Endothelial cell of umbilical vein (primary cell): ENCODE measurements at regions not wholly inside any gene's neighbourhood (a gene's known extent, or its start where the extent isn't known, plus 50 kb on each side); places are given as distances from the start of the nearest gene placed in this dataset.

Experiments
- BruUV-seq: library from RNA; stranded (reverse); fragments of 400-500 nt; replicated peaks from 2 replicates; lab custom pipeline; 2021; lab: Mats Ljungman, UMichigan
- CTCF ChIA-PET: fragments of 300-600, 350-600 bp; sonication (Branson Sonifier 250); formaldehyde crosslinking; loops from one replicate; lab custom pipeline; 2021; ENCODE audit warnings: antibody characterized with exemption, inconsistent platforms; lab: Charles Lee
- POLR2A ChIA-PET: fragments of 300-600, 350-600 bp; sonication (Branson Sonifier 250); formaldehyde crosslinking; loops from one replicate; lab custom pipeline; 2021; ENCODE audit warnings: antibody characterized with exemption, inconsistent platforms; lab: Charles Lee
- DNase-seq: peaks from one replicate; pipeline ENCODE4 v3.0.0-alpha.2; 2011; ENCODE audit warnings: low read depth, low spot score
- FAIRE-seq: peaks from 2 replicates; lab custom pipeline; 2011; peaks lifted over from hg19 to GRCh38; lab: Jason Lieb, UNC
- H2AFZ ChIP-seq: 2 replicates; pipeline ENCODE4 v1.6.0; 2012; ENCODE audit warnings: low read depth, low read length, control low read depth, inconsistent platforms
- H3K27ac ChIP-seq: 2 replicates; pipeline ENCODE4 v1.5.1; 2011; ENCODE audit warnings: low read depth, mild to moderate bottlenecking, control low read depth, low read length, moderate library complexity; ENCODE audit not compliant: insufficient read depth
- H3K27me3 ChIP-seq, 2 experiments: 2 replicates each; pipeline versions ENCODE4 v1.6.0 to v1.6.1; 2011; ENCODE audit warnings: low read length in 2 of 2, mixed read lengths in 1 of 2; ENCODE audit not compliant: control insufficient read depth in 2 of 2, insufficient read depth in 2 of 2
- H3K36me3 ChIP-seq, 2 experiments: 2 replicates in 1 of 2; 3 replicates in 1 of 2; pipeline ENCODE4 v1.5.1; 2011; ENCODE audit warnings: low read length in 2 of 2, mild to moderate bottlenecking in 1 of 2, moderate library complexity in 1 of 2; ENCODE audit not compliant: control insufficient read depth in 2 of 2, insufficient read depth in 2 of 2; ENCODE audit errors: extremely low read depth in 1 of 2
- H3K4me1 ChIP-seq: 3 replicates; pipeline ENCODE4 v1.5.1; 2011; ENCODE audit warnings: mild to moderate bottlenecking, low read length; ENCODE audit not compliant: control insufficient read depth, insufficient read depth; ENCODE audit errors: extremely low read depth
- H3K4me2 ChIP-seq: 2 replicates; pipeline ENCODE4 v1.6.1; 2011; ENCODE audit warnings: low read length, control low read depth, mixed read lengths; ENCODE audit not compliant: insufficient read depth
- H3K4me3 ChIP-seq, 3 experiments: fragments of 200-600 bp in 1 of 3; sonication (generic), shearing (Covaris generic) in 1 of 3; replicated peaks in 1 of 3; 2 replicates each; pipeline ENCODE4 v1.5.1; 2011 to 2016; ENCODE audit warnings: control low read depth in 3 of 3, low read length in 3 of 3, mild to moderate bottlenecking in 2 of 3, inconsistent platforms in 1 of 3, low read depth in 1 of 3, moderate library complexity in 1 of 3; ENCODE audit not compliant: insufficient read depth in 1 of 3
- H3K79me2 ChIP-seq: 2 replicates; pipeline ENCODE4 v1.6.0; 2012; ENCODE audit warnings: low read length, inconsistent platforms; ENCODE audit not compliant: control insufficient read depth, insufficient read depth
- H3K9ac ChIP-seq: replicated peaks from 2 replicates; pipeline ENCODE3; 2011; ENCODE audit warnings: low read length, control low read depth; ENCODE audit not compliant: insufficient read depth; ENCODE audit errors: extremely low read depth
- H3K9me1 ChIP-seq: replicated peaks from 3 replicates; pipeline ENCODE4 v1.6.0; 2011; ENCODE audit warnings: mild to moderate bottlenecking, low read length; ENCODE audit not compliant: control insufficient read depth, insufficient read depth; ENCODE audit errors: extremely low read depth
- H3K9me3 ChIP-seq: replicated peaks from 2 replicates; pipeline ENCODE4 v1.5.1; 2012; ENCODE audit warnings: low read length, inconsistent platforms; ENCODE audit not compliant: control insufficient read depth, insufficient read depth
- H4K20me1 ChIP-seq: replicated peaks from 2 replicates; pipeline ENCODE3; 2011; ENCODE audit warnings: mild to moderate bottlenecking, low read length; ENCODE audit not compliant: control insufficient read depth, insufficient read depth; ENCODE audit errors: extremely low read depth
- CTCF ChIP-seq, 2 donors: IDR thresholded peaks; 1 replicate in 1 of 2; 2 replicates in 1 of 2; pipeline ENCODE4 v1.5.1; 2011; ENCODE audit warnings: low read length in 2 of 2, mild to moderate bottlenecking in 2 of 2, moderate library complexity in 2 of 2, control low read depth in 1 of 2, inconsistent platforms in 1 of 2, low read depth in 1 of 2; ENCODE audit not compliant: insufficient read depth in 1 of 2; ENCODE audit errors: extremely low read depth in 1 of 2
- EZH2 ChIP-seq: IDR thresholded peaks from 2 replicates; pipeline ENCODE4 v1.6.1; 2012; ENCODE audit warnings: borderline replicate concordance, low read depth, mild to moderate bottlenecking, moderate library complexity, low read length, inconsistent platforms; ENCODE audit not compliant: severe bottlenecking
- GATA2 ChIP-seq: IDR thresholded peaks from 2 replicates; pipeline ENCODE4 v1.7.0; 2011; ENCODE audit warnings: low read depth, mild to moderate bottlenecking, moderate library complexity, mixed read lengths, low read length; ENCODE audit not compliant: insufficient read length, insufficient read depth
- JUN ChIP-seq: IDR thresholded peaks from 2 replicates; pipeline ENCODE4 v1.6.1; 2011; ENCODE audit warnings: borderline replicate concordance, low read depth; ENCODE audit not compliant: insufficient read length, insufficient read depth
- MAX ChIP-seq: IDR thresholded peaks from 2 replicates; pipeline ENCODE4 v1.6.1; 2011; ENCODE audit not compliant: insufficient read depth, insufficient read length
- MYC ChIP-seq: IDR thresholded peaks from one replicate; pipeline ENCODE4 v1.6.1; 2011; ENCODE audit warnings: mild to moderate bottlenecking, low read depth, low read length
- POLR2A ChIP-seq: IDR thresholded peaks from 2 replicates; pipeline ENCODE4 v1.6.1; 2012; ENCODE audit warnings: low read depth, mild to moderate bottlenecking, control low read depth, low read length
- dilution Hi-C: fragments of 300-500 bp; cut with MboI; formaldehyde crosslinking; loops from one replicate; pipeline ENCODE4 v1.15.0; 2019; ENCODE audit warnings: low sequenced_read_pairs; ENCODE audit not compliant: extremely low pct_ligation_motif_present
- intact Hi-C: fragments of 100-400 bp; cut with micrococcal nuclease; formaldehyde crosslinking; loops from one replicate; pipeline ENCODE4 v1.10.0; 2022

- Histone ChIP-seq H3K9ac (no peak overlapping the region), H3K36me3 (no peaks in the 10 kb centered on the region), H3K79me2 (no peaks in the 10 kb centered on the region), H3K27ac (peak overlapping the region; percentile 28), H3K4me3 (no peak overlapping the region), H3K9me3 (no peaks in the 10 kb centered on the region), H3K27me3 (no peaks in the 10 kb centered on the region), H2AFZ (peak overlapping the region; percentile 68), H3K4me2 (no peak overlapping the region), H4K20me1 (no peaks in the 10 kb centered on the region), H3K9me1 (no peaks in the 10 kb centered on the region), H3K4me1 (peaks cover 45% of the 10 kb centered on the region)
- intact Hi-C loops (loop anchor here (1.0 kb wide), 1 partner anchor 9 kb away; no protein-coding TSS in a partner anchor), dilution Hi-C loops (no loop called here)
- CTCF ChIA-PET: interaction anchor here (1.4 to 1.9 kb wide), 3 partner anchors 9 to 247 kb away, joined by 3 to 7 read pairs (median 5); no protein-coding TSS in a partner anchor
- no TSS peak for BruUV-seq
- TF ChIP-seq MYC (no peak), GATA2 (peak; percentile 90), JUN (peak; percentile 58)
- FAIRE-seq (no peak), DNase-seq (peak; percentile 85)
- POLR2A ChIA-PET: no interaction called here
Measured at GRCh38 chr3:64916937-64917336, 229.1 kb upstream of the ADAMTS9 start.

- Histone ChIP-seq H3K27ac (peak overlapping the region; percentile 31), H2AFZ (no peak overlapping the region), H3K9me1 (no peaks in the 10 kb centered on the region), H3K27me3 (no peaks in the 10 kb centered on the region), H3K4me3 (no peak overlapping the region), H3K4me2 (peak overlapping the region; percentile 18), H3K36me3 (no peaks in the 10 kb centered on the region), H3K4me1 (peaks cover 42% of the 10 kb centered on the region), H3K79me2 (no peaks in the 10 kb centered on the region), H3K9me3 (no peaks in the 10 kb centered on the region), H3K9ac (no peak overlapping the region), H4K20me1 (no peaks in the 10 kb centered on the region)
- DNase-seq: no peak
- TF ChIP-seq MYC: no peak
- no peak for TF ChIP-seq CTCF (IDR thresholded peaks at IDR 0.05; ENCODE audit: extremely low read depth in 1 of 2, insufficient read depth in 1 of 2, low read depth in 1 of 2, low read length in 2 of 2)
- no peak for TF ChIP-seq MAX
- no peak for TF ChIP-seq JUN
- no peak for TF ChIP-seq POLR2A
- TF ChIP-seq EZH2: no peak
- TSS peak; percentile 49 for BruUV-seq
- FAIRE-seq: no peak
- dilution Hi-C loops: no loop called here
- intact Hi-C loops: no loop called here
- ChIA-PET POLR2A (no interaction called here), CTCF (interaction anchor here (0.6 to 1.9 kb wide), 4 partner anchors 8 to 246 kb away, joined by 3 to 7 read pairs (median 4); no protein-coding TSS in a partner anchor)
Measured at GRCh38 chr3:64916192-64916798, 228.5 kb upstream of the ADAMTS9 start.
